ENCODE measurements at regions not wholly inside any gene's neighbourhood (a gene's known extent, or its start where the extent isn't known, plus 50 kb on each side); places are given as distances from the start of the nearest gene placed in this dataset.

- Histone ChIP-seq H3K27me3 (ENCODE audit: control insufficient read depth, extremely low read depth, insufficient read depth, low read length) (no peaks in the 10 kb centered on the region), H3K9me3 (ENCODE audit: control insufficient read depth, low read depth, low read length) (no peaks in the 10 kb centered on the region), H3K4me1 (ENCODE audit: control insufficient read depth, extremely low read depth, insufficient read depth, low read length) (no peaks in the 10 kb centered on the region), H3K9ac (ENCODE audit: control insufficient read depth, extremely low read depth, insufficient read depth, low read length) (no peak overlapping the region), H3K27ac (ENCODE audit: control insufficient read depth, insufficient read depth, low read length) (no peak overlapping the region), H2AFZ (ENCODE audit: control insufficient read depth, low read length) (no peak overlapping the region), H3K79me2 (ENCODE audit: control insufficient read depth, insufficient read depth, low read length) (no peaks in the 10 kb centered on the region), H3K36me3 (ENCODE audit: control insufficient read depth in 2 of 2, extremely low read depth in 1 of 2, insufficient read depth in 2 of 2, low read length in 2 of 2) (no peaks in the 10 kb centered on the region), H3K4me2 (ENCODE audit: control insufficient read depth, extremely low read depth, insufficient read depth, low read depth, low read length) (no peak overlapping the region), H3K9me1 (ENCODE audit: control insufficient read depth, extremely low read depth, insufficient read depth, low read length) (no peaks in the 10 kb centered on the region), H3K4me3 (ENCODE audit: control insufficient read depth in 2 of 3, extremely low read depth in 1 of 3, insufficient read depth in 2 of 3, low read depth in 1 of 3, low read length in 3 of 3) (no peak overlapping the region), H4K20me1 (ENCODE audit: control insufficient read depth, extremely low read depth, insufficient read depth, low read length) (no peaks in the 10 kb centered on the region)
- TF ChIP-seq CTCF (optimal IDR thresholded peaks at IDR 0.05 in 1 of 3, IDR thresholded peaks at IDR 0.05 in 1 of 3, conservative IDR thresholded peaks at IDR 0.05 in 1 of 3; ENCODE audit: extremely low read depth in 1 of 3, insufficient read depth in 2 of 3, low read length in 3 of 3): no peak
- no peak for TF ChIP-seq EZH2 (IDR thresholded peaks at IDR 0.05; ENCODE audit: low read length)
- dilution Hi-C loops (cut with MboI; ENCODE audit: extremely low pct_ligation_motif_present, low sequenced_read_pairs): no loop called here
- FAIRE-seq (no peak), DNase-seq (ENCODE audit: low read depth, low spot score) (no peak)
Measured at GRCh38 chr6:45814772-45815171, 200.9 kb downstream of the CLIC5 start.

GRCh38 chr6:45813943-45814342 is 201.7 kb downstream of the CLIC5 start:
- no peak overlapping the region for H3K4me2 ChIP-seq (ENCODE audit: control insufficient read depth, extremely low read depth, insufficient read depth, low read depth, low read length)
- FAIRE-seq: no peak
- H4K20me1 ChIP-seq (ENCODE audit: control insufficient read depth, extremely low read depth, insufficient read depth, low read length): no peaks in the 10 kb centered on the region
- no peaks in the 10 kb centered on the region for H3K79me2 ChIP-seq (ENCODE audit: control insufficient read depth, insufficient read depth, low read length)
- no peaks in the 10 kb centered on the region for H3K9me1 ChIP-seq (ENCODE audit: control insufficient read depth, extremely low read depth, insufficient read depth, low read length)
- dilution Hi-C loops (cut with MboI; ENCODE audit: extremely low pct_ligation_motif_present, low sequenced_read_pairs): no loop called here
- H3K9ac ChIP-seq (ENCODE audit: control insufficient read depth, extremely low read depth, insufficient read depth, low read length): no peak overlapping the region
- no peaks in the 10 kb centered on the region for H3K36me3 ChIP-seq (ENCODE audit: control insufficient read depth in 2 of 2, extremely low read depth in 1 of 2, insufficient read depth in 2 of 2, low read length in 2 of 2)
- H3K4me1 ChIP-seq (ENCODE audit: control insufficient read depth, extremely low read depth, insufficient read depth, low read length): no peaks in the 10 kb centered on the region
- H3K4me3 ChIP-seq (ENCODE audit: control insufficient read depth in 2 of 3, extremely low read depth in 1 of 3, insufficient read depth in 2 of 3, low read depth in 1 of 3, low read length in 3 of 3): no peak overlapping the region
- no peak for TF ChIP-seq CTCF (optimal IDR thresholded peaks at IDR 0.05 in 1 of 3, IDR thresholded peaks at IDR 0.05 in 1 of 3, conservative IDR thresholded peaks at IDR 0.05 in 1 of 3; ENCODE audit: extremely low read depth in 1 of 3, insufficient read depth in 2 of 3, low read length in 3 of 3)
- no peak for TF ChIP-seq EZH2 (IDR thresholded peaks at IDR 0.05; ENCODE audit: low read length)
- no peaks in the 10 kb centered on the region for H3K9me3 ChIP-seq (ENCODE audit: control insufficient read depth, low read depth, low read length)
- no peak overlapping the region for H3K27ac ChIP-seq (ENCODE audit: control insufficient read depth, insufficient read depth, low read length)
- no peak for DNase-seq (ENCODE audit: low read depth, low spot score)
- no peaks in the 10 kb centered on the region for H3K27me3 ChIP-seq (ENCODE audit: control insufficient read depth, extremely low read depth, insufficient read depth, low read length)
- H2AFZ ChIP-seq (ENCODE audit: control insufficient read depth, low read length): no peak overlapping the region
